ENCODE measurements at regions not wholly inside any gene's neighbourhood (a gene's known extent, or its start where the extent isn't known, plus 50 kb on each side); places are given as distances from the start of the nearest gene placed in this dataset.

- ATAC-seq (no peak), DNase-seq (ENCODE audit: low read depth in 1 of 2, low spot score in 1 of 2) (no peak), FAIRE-seq (peak; percentile 70)
- Histone ChIP-seq H3K9me3 (no peaks in the 10 kb centered on the region), H3K27ac (no peak overlapping the region; a peak in 1 of 6 replicates), H3K4me2 (no peak overlapping the region), H3K4me1 (peaks cover 19% of the 10 kb centered on the region), H3K4me3 (no peak overlapping the region)
- ChIA-PET POLR2A (no interaction called here), CTCF (interaction anchor here (0.9 kb wide), 1 partner anchor 21 kb away, joined by 3 read pairs; no protein-coding TSS in a partner anchor)
- WGBS (ENCODE audit: missing lambda C conversion rate) = 91% methylated on average over 4 of the region's 4 CpGs
- TF ChIP-seq JUNB (IDR thresholded peaks at IDR 0.05) (no peak), RFX5 (IDR thresholded peaks at IDR 0.05) (no peak), ZNF302 (CRISPR knock-in tag; IDR thresholded peaks at IDR 0.05) (no peak), HMGXB4 (CRISPR knock-in tag; IDR thresholded peaks at IDR 0.05; ENCODE audit: borderline replicate concordance) (no peak), ESRRA (IDR thresholded peaks at IDR 0.05; ENCODE audit: borderline replicate concordance, low read length) (no peak), ATOH8 (CRISPR knock-in tag; IDR thresholded peaks at IDR 0.05; ENCODE audit: low read depth) (no peak), CHD2 (IDR thresholded peaks at IDR 0.05; ENCODE audit: low read length, partially characterized antibody) (no peak), ZC3H11A (IDR thresholded peaks at IDR 0.05) (no peak), ELK1 (IDR thresholded peaks at IDR 0.05; ENCODE audit: low read depth, low read length) (no peak), BHLHE40 (IDR thresholded peaks at IDR 0.05; ENCODE audit: low read depth, low read length) (no peak), HOXA7 (CRISPR knock-in tag; IDR thresholded peaks at IDR 0.05) (no peak), TP53 (CRISPR knock-in tag; IDR thresholded peaks at IDR 0.05) (no peak)
- TF ChIP-seq, protein P1, sequence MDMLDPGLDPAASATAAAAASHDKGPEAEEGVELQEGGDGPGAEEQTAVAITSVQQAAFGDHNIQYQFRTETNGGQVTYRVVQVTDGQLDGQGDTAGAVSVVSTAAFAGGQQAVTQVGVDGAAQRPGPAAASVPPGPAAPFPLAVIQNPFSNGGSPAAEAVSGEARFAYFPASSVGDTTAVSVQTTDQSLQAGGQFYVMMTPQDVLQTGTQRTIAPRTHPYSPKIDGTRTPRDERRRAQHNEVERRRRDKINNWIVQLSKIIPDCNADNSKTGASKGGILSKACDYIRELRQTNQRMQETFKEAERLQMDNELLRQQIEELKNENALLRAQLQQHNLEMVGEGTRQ (IDR thresholded peaks at IDR 0.05) = no peak
- TF ChIP-seq, protein P2, sequence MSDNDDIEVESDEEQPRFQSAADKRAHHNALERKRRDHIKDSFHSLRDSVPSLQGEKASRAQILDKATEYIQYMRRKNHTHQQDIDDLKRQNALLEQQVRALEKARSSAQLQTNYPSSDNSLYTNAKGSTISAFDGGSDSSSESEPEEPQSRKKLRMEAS (IDR thresholded peaks at IDR 0.05) = no peak
- TF ChIP-seq, protein P3, sequence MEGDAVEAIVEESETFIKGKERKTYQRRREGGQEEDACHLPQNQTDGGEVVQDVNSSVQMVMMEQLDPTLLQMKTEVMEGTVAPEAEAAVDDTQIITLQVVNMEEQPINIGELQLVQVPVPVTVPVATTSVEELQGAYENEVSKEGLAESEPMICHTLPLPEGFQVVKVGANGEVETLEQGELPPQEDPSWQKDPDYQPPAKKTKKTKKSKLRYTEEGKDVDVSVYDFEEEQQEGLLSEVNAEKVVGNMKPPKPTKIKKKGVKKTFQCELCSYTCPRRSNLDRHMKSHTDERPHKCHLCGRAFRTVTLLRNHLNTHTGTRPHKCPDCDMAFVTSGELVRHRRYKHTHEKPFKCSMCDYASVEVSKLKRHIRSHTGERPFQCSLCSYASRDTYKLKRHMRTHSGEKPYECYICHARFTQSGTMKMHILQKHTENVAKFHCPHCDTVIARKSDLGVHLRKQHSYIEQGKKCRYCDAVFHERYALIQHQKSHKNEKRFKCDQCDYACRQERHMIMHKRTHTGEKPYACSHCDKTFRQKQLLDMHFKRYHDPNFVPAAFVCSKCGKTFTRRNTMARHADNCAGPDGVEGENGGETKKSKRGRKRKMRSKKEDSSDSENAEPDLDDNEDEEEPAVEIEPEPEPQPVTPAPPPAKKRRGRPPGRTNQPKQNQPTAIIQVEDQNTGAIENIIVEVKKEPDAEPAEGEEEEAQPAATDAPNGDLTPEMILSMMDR (IDR thresholded peaks at IDR 0.05) = no peak
- TF ChIP-seq, protein P4, sequence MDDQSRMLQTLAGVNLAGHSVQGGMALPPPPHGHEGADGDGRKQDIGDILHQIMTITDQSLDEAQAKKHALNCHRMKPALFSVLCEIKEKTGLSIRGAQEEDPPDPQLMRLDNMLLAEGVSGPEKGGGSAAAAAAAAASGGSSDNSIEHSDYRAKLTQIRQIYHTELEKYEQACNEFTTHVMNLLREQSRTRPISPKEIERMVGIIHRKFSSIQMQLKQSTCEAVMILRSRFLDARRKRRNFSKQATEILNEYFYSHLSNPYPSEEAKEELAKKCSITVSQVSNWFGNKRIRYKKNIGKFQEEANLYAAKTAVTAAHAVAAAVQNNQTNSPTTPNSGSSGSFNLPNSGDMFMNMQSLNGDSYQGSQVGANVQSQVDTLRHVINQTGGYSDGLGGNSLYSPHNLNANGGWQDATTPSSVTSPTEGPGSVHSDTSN (IDR thresholded peaks at IDR 0.05) = no peak
Measured at GRCh38 chrX:13215729-13216128, 104.1 kb downstream of the ATXN3L start.

- POLR2A ChIA-PET = no interaction called here
- Histone ChIP-seq H3K9me3 (no peaks in the 10 kb centered on the region), H3K27ac (peak overlapping the region; percentile 12 to 45; a peak in 3 of 6 replicates), H3K4me2 (no peak overlapping the region), H3K4me1 (peaks cover 6% of the 10 kb centered on the region; the same call in 2 of the 3 replicates), H3K4me3 (no peak overlapping the region)
- TF ChIP-seq ESRRA (IDR thresholded peaks at IDR 0.05; ENCODE audit: borderline replicate concordance, low read length) (no peak), FOXS1 (CRISPR knock-in tag; IDR thresholded peaks at IDR 0.05) (no peak), ZC3H11A (IDR thresholded peaks at IDR 0.05) (no peak), EP300 (IDR thresholded peaks at IDR 0.05) (no peak), BHLHE40 (IDR thresholded peaks at IDR 0.05; ENCODE audit: low read depth, low read length) (no peak), NPAS2 (CRISPR knock-in tag; IDR thresholded peaks at IDR 0.05; ENCODE audit: borderline replicate concordance) (no peak), REST (IDR thresholded peaks at IDR 0.05) (no peak), TFCP2L1 (CRISPR knock-in tag; IDR thresholded peaks at IDR 0.05) (no peak)
- TF ChIP-seq, protein P1 (IDR thresholded peaks at IDR 0.05) = no peak
- 100% methylated on average over 1 of the region's 1 CpG for WGBS (ENCODE audit: missing lambda C conversion rate)
- DNase-seq (ENCODE audit: low read depth in 1 of 2, low spot score in 1 of 2) = no peak
- peak; percentile 63 for FAIRE-seq
- no peak for ATAC-seq
- CTCF ChIA-PET = no interaction called here
Measured at GRCh38 chrX:13212191-13212651, 107.6 kb downstream of the ATXN3L start.
